ENCODE measurements at regions not wholly inside any gene's neighbourhood (a gene's known extent, or its start where the extent isn't known, plus 50 kb on each side); places are given as distances from the start of the nearest gene placed in this dataset.

- TF ChIP-seq CTCF (IDR thresholded peaks at IDR 0.05; ENCODE audit: insufficient read depth, low read length, poor library complexity, severe bottlenecking) = no peak
- TF ChIP-seq EZH2phosphoT487 (conservative IDR thresholded peaks at IDR 0.05; ENCODE audit: low read length) = no peak
Measured at GRCh38 chr1:73144311-73144710, 862.0 kb upstream of the NEGR1 start.
